Calu3 (cell line): ENCODE measurements at regions not wholly inside any gene's neighbourhood (a gene's known extent, or its start where the extent isn't known, plus 50 kb on each side); places are given as distances from the start of the nearest gene placed in this dataset.

Source experiments
- BruUV-seq: library from RNA; stranded (reverse); fragments of 400-500 nt; replicated peaks from 2 replicates; lab custom pipeline; 2021; lab: Mats Ljungman, UMichigan
- CTCF ChIA-PET: fragments of 300-600 bp; sonication (Branson Sonifier 250); formaldehyde crosslinking; loops from one replicate; lab custom pipeline; 2022; ENCODE audit warnings: antibody characterized with exemption; lab: Charles Lee
- DNase-seq: peaks from one replicate; pipeline ENCODE4 v3.0.0; 2022
- H3K27ac Mint-ChIP-seq: one replicate; pipeline ENCODE4 v1.8.0; 2022; ENCODE audit warnings: mixed read lengths; ENCODE audit not compliant: unreplicated experiment
- H3K27me3 Mint-ChIP-seq: one replicate; pipeline ENCODE4 v1.8.0; 2022; ENCODE audit warnings: mixed read lengths; ENCODE audit not compliant: unreplicated experiment
- H3K36me3 Mint-ChIP-seq: one replicate; pipeline ENCODE4 v1.8.0; 2022; ENCODE audit warnings: mild to moderate bottlenecking, moderate library complexity, mixed read lengths; ENCODE audit not compliant: insufficient read depth, unreplicated experiment
- H3K4me1 Mint-ChIP-seq: one replicate; pipeline ENCODE4 v1.8.0; 2022; ENCODE audit warnings: mild to moderate bottlenecking, low read depth, mixed read lengths; ENCODE audit not compliant: unreplicated experiment
- H3K4me3 Mint-ChIP-seq: one replicate; pipeline ENCODE4 v1.8.0; 2022; ENCODE audit warnings: mild to moderate bottlenecking, low read depth, moderate library complexity, mixed read lengths; ENCODE audit not compliant: unreplicated experiment
- H3K9me3 Mint-ChIP-seq: one replicate; pipeline ENCODE4 v1.8.0; 2022; ENCODE audit warnings: low read depth, mixed read lengths; ENCODE audit not compliant: unreplicated experiment
- intact Hi-C: fragments of 100-400 bp; cut with micrococcal nuclease; formaldehyde crosslinking; loops from one replicate; pipeline ENCODE4 v1.10.0; 2022; ENCODE audit not compliant: unreplicated experiment
- TF ChIP-seq, protein P1 (sequence below): fragments of 200-600 bp; IDR thresholded peaks from one replicate; pipeline ENCODE4 v1.8.0; 2022; ENCODE audit warnings: antibody characterized with exemption; ENCODE audit not compliant: unreplicated experiment

DNA sequence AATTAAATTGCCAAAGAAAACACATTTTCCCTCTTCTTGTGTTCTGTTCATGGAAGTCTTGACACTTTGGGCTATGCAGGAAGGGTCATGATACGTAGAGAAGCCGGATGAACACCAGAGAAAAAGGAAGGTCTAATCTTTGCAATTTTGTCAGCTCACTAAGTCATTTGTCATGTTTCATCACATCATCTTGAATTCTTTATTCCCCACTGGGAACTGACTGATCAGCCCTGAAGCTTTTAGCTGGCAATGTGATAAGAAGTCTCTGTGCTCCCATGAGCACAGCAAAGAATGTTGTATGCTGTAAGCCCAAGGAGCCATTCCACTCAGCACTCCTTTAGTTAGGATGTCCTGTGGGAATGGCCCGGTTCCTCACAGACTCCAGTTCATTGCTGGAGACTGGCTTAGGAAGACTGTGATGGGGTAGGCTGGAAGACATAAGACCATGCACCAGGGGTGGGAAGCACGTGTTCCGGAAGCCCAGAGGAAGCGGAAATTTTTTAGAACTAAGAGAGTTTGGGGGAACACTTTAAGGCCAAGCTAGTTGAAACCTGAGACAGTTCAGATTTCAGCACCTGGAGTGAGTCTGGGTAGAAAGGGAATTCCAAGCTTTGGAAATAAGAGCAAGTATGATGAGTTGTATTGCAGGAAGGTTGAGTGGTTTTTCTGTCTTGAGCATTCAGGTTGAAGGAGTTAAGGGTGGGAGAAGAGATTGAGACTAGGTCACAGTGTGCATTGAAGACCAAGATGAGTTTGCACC lies 306.7 kb upstream of the MTNR1B start:
- CTCF ChIA-PET = no interaction called here
- H3K27ac Mint-ChIP-seq = no peak overlapping the region
- BruUV-seq = no TSS peak
- intact Hi-C loops = no loop called here
- DNase-seq = no peak
- H3K9me3 Mint-ChIP-seq = no peaks in the 10 kb centered on the region
- no peaks in the 10 kb centered on the region for H3K27me3 Mint-ChIP-seq
- no peak overlapping the region for H3K4me3 Mint-ChIP-seq
- no peaks in the 10 kb centered on the region for H3K36me3 Mint-ChIP-seq
- H3K4me1 Mint-ChIP-seq = no peaks in the 10 kb centered on the region
- TF ChIP-seq, protein P1, sequence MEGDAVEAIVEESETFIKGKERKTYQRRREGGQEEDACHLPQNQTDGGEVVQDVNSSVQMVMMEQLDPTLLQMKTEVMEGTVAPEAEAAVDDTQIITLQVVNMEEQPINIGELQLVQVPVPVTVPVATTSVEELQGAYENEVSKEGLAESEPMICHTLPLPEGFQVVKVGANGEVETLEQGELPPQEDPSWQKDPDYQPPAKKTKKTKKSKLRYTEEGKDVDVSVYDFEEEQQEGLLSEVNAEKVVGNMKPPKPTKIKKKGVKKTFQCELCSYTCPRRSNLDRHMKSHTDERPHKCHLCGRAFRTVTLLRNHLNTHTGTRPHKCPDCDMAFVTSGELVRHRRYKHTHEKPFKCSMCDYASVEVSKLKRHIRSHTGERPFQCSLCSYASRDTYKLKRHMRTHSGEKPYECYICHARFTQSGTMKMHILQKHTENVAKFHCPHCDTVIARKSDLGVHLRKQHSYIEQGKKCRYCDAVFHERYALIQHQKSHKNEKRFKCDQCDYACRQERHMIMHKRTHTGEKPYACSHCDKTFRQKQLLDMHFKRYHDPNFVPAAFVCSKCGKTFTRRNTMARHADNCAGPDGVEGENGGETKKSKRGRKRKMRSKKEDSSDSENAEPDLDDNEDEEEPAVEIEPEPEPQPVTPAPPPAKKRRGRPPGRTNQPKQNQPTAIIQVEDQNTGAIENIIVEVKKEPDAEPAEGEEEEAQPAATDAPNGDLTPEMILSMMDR = no peak

DNA sequence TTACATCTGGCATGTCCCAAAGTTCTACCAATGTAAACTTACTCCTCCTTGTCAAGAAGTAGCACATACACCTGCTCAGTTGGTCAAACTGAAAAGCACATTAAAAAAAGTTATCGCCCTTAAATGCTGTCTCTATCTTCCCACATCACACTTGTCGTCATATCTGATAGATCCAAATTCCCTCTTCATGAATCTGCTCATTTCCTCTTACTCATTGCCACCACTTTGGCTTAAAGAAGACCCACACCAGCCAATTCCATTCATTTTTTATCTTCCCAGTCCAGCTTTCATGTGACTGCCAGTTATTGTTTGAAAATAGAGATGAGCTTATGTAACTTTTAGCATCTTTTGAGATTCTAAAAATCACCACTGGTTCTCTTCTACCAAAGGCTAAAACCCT lies 305.9 kb upstream of the MTNR1B start:
- CTCF ChIA-PET = no interaction called here
- no peaks in the 10 kb centered on the region for H3K9me3 Mint-ChIP-seq
- no peaks in the 10 kb centered on the region for H3K27me3 Mint-ChIP-seq
- TF ChIP-seq, protein P1 = no peak
- DNase-seq = no peak
- H3K27ac Mint-ChIP-seq = no peak overlapping the region
- BruUV-seq = no TSS peak
- H3K4me3 Mint-ChIP-seq = no peak overlapping the region
- no peaks in the 10 kb centered on the region for H3K36me3 Mint-ChIP-seq
- intact Hi-C loops = no loop called here
- no peaks in the 10 kb centered on the region for H3K4me1 Mint-ChIP-seq

DNA sequence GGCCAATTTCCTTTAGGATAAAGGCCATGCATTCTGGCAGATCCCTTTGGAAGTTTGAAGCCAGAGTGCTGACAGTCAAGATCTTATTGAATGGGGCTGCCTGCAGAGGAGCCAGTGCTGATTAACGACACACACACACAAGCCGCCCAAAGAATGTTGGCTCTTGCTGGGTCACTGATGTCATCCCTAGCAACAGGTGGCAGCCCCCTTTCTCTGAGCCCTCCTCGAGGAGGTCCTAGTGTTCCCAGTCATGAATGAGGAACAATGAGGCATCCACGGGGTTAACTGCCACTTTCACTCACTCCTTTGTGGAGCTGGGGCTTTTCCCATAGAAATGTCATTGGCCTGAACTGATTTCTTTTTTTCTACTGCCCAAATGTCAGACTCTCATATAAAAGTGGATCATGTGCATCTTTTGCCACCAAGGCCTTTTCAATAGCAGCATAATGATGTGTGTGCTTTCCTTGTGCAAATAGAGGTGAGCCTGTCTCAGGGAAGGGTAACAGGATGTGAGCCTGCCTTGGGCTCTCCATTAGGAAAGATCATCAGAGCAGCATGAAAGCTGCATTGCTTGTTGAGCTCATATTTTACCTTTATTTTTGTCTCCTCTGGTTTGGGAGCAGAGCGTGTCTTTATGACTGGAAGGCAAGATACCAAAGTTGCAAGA lies 301.8 kb upstream of the MTNR1B start:
- no peak for DNase-seq
- TF ChIP-seq, protein P1 = no peak
- H3K4me1 Mint-ChIP-seq = no peaks in the 10 kb centered on the region
- H3K36me3 Mint-ChIP-seq = no peaks in the 10 kb centered on the region
- no peak overlapping the region for H3K27ac Mint-ChIP-seq
- CTCF ChIA-PET = no interaction called here
- peaks cover 3% of the 10 kb centered on the region for H3K9me3 Mint-ChIP-seq
- intact Hi-C loops = no loop called here
- no TSS peak for BruUV-seq
- no peaks in the 10 kb centered on the region for H3K27me3 Mint-ChIP-seq
- no peak overlapping the region for H3K4me3 Mint-ChIP-seq

DNA sequence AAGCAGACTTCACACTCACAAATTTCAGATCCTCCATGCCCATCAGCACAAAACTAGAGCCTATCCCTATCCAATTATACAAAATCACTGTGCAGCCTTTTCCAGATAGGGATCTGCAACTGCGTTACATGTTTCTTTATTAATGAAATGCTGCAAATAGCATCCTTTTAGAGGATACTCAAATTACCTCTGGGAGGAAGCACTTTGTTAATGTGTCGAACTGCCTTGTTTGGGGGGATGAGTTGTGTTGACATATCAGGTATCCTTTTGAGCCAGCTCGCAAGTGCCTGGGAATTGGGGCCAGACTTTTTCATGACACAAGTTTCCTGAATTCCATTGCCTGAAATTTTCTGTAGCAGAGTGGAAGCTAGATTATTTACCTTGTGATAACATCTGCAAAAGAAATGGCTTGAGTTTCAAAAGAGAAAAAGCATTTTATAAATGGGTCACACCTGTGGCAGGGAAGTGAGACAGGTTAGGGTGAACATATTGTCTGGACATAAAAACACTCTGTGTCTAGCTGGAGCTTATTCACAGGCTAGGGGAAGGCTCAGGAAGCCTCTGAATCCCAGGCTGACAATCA lies 299.1 kb upstream of the MTNR1B start:
- no peaks in the 10 kb centered on the region for H3K4me1 Mint-ChIP-seq
- H3K27ac Mint-ChIP-seq = no peak overlapping the region
- peaks cover 3% of the 10 kb centered on the region for H3K9me3 Mint-ChIP-seq
- H3K27me3 Mint-ChIP-seq = no peaks in the 10 kb centered on the region
- intact Hi-C loops = no loop called here
- H3K4me3 Mint-ChIP-seq = no peak overlapping the region
- no peak for DNase-seq
- CTCF ChIA-PET = interaction anchor here (0.6 kb wide), 1 partner anchor 1069 kb away, joined by 3 read pairs; no protein-coding TSS in a partner anchor
- BruUV-seq = no TSS peak
- H3K36me3 Mint-ChIP-seq = no peaks in the 10 kb centered on the region
- TF ChIP-seq, protein P1 = no peak
